NCI-H774 (cell line): ENCODE measurements at regions not wholly inside any gene's neighbourhood (a gene's known extent, or its start where the extent isn't known, plus 50 kb on each side); places are given as distances from the start of the nearest gene placed in this dataset.
"Not testable (repeated sequence)": the region's sequence is repeated elsewhere in the genome, so short reads cannot be mapped to it uniquely, and the experiment has no call there.

Experiments
- DNase-seq: peaks from one replicate; lab custom pipeline; 2025; lab: John Stamatoyannopoulos, UW

DNA sequence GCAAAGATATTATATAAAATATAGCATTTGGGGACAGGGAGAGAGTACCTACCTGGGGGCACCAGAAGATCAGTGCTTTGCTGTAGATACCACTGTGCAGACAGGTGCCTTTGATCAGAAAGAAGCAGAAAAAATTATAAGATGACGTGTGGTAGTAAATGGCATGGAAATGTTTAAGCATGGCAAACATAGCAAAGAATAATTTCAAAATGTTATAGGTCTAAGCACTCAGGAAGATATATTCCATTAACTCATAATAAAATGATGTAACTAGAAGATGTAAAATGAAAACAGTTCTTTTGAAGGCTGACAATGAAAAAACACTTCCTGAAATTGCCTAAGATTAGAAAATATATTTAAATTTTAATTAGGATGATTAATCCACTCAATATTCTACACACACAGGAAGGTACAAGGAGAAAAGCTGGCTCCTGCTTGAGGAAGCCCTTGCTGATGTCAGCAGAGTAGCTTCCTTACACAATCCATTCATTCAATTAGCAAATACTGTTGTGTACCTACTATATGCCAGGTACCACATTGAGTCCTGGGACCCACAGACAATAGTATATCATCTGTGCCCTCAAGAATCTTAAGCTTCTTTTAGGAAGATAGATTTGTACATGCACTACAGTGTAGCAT is 290.2 kb upstream of the CNR1 start:
- DNase-seq, result no peak

DNA sequence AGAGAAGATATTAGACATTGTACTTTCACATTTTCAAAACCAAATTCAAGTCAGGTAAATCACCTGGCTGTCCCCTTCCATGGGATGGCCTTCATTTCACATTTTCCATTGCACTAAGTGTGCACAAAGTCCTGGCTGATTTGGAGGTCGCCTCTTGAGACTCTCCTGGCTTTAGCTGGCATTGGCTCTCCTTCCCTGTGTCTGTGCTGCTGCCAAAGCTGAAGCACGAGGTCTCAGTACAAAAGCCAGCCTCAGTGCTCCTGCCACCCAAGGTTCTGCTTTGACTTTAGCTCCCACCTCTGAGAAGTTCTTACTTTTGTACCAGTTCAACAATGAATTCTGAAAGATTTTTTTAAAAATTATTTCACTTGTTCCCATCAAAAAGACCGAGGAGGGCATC is 289.2 kb upstream of the CNR1 start:
- DNase-seq, result no peak

DNA sequence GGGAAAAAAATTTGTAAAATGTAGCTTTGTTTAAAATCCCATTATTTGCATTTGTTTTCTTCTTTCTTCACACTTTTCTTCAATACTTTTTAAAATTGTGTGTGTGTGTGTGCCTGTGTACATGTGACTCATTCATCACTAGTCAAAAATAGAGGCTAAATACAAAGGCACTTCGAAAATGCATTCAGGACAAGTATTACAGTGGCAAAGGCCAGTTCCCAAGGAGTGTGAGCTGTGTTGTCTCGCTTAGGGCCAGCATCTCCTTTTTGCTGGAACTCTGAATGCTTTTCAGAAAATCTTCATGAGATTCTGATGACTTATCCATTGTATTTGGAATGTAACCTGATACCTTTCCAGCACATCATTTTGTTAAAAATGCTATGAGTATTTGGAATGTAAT is 288.5 kb upstream of the CNR1 start:
- DNase-seq, result no peak

DNA sequence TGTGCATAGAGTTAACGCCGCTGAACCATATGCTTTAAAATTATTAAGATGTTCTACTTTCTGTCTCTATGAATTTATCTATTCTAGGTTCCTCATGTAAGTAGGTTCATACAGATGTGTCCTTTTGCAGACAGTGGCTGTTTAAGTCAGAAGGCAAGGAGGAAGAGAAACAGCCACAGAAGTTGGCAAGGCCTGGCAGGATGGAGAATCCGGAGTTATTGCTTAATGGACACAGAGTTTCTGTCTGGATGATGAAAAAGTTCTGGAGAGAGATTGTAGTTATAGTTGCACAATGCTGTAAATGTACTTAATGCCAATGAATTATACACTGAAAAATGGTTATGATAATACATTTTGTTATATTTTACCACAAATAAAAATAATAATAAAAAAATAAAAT is 283.6 kb upstream of the CNR1 start:
- DNase-seq, result no peak

DNA sequence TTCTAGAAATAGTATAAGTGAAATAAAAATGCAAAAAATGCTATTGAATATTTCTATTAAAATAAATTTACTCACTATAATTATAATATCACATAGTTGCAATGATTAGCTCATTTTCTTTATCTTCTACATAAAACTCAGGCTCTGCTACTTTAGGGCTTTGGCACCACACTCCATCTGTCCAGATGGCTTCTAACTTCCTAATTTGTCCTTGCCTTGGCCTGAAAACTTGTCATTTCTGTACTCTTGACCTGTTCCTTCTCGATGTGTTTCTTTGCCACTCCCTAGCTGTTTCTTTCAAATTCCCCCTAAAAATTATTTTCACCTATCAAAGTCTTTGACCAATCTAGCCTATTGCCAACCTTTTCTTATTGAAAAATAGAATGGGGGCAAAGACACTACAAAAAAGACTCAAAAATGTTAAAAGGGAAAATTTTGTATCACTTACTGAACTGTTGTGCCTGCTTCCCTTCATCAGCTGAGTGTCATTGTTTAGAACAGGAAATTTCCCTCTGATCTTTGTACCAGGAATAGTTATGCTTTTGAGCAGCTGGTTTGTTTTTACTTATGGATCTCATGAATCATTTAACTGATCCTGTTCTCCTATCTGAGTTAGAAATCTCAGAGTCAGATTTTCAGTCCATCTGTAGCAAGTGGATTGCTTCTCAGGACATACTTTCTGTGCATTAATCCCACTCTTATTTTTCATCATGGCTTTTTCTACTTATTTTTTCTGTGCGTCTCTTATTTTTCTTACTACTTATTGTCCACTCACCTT is 279.2 kb upstream of the CNR1 start:
- DNase-seq, result no peak

DNA sequence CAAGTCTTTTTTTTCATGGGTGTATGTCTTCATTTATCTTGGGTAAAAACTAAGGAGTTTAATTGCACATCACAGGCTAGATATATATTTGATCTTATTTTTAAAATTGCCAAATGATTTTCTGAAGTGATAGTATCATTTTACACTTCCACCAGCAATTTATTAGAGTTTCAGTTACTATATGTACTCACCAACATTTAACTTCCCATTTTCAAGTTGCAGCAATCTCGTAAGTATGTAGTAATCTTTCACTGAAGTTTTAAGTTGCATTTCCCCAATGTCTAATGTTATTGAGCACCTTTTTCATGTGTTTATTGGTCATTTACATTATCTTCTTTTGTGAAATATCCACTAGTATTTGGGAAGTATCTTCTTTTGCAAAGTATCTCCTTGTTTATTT is 277.4 kb upstream of the CNR1 start:
- DNase-seq, result no peak

DNA sequence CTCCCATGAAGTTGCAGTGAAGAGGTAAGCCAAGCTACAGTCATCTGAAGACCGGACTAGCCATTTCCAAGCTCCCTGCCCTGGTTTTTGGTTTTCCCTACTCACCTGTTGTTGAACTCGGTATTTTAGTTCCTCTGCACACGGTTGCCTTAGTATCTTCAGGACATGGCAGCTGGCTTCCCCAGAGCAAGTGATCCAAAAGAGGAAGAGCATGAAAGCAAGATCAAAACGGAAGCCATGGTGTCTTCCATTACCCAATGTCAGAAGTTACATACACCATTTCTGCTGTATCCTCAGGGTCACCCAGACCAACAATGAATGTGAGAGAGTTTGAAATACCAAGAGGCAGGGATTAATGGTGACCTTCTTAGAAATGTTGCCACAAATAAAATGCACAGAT is 276.6 kb upstream of the CNR1 start:
- DNase-seq, result no peak

DNA sequence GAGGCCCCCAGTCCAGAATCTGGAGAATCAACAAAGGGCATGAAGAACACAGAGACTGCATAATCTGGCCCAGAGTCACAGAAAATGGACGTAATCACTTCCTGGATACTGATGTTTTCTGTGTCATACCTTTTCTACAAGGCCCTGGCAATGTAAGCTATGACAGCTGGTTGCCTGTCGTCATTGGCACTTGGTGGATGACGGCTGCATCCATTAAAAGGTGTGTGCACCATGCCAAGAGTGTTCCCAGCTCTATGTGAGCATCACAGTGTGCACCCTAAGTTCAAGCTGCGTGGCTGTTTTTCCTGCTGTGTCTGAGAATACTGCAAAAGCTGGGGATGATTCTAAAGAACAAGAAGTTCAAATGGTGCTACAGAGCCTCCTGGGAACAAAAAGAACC is 275.2 kb upstream of the CNR1 start:
- no peak for DNase-seq

DNA sequence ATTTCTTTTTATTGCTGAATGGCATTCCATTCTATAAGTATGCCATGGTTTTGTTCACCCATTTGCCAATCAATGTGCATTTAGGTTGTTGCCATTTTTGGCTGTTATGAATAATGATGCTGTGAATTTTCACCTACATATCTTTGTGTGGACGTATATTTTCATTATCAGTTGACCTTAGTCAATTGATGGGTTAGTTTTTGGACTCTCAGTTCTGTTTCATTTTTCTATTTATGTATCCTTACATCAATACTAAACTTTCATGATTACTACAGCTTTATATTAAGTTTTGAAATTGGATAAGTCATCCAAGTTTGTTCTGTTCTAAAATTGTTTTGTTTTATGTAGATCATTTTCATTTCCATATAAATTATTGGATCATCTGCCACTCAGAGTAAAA is 261.9 kb upstream of the CNR1 start:
- no peak for DNase-seq

DNA sequence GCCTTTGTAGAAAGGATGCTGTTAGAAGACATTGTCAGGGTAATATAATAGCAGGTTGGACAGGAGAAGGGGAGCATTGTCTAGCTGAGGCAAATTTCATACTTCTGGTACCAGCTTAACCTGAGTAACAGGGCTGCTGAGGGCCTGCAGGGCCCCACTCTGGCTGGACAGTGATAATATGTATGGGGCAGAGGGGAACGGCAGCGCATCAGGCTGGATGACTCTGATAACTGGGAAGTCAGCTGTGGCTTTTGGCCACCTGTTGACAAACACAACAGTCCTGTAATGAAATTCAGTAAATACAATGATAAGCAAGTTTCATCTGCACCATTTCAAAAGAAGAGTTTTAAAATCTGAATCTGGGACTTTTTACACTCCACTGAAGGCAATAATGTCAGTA is 259.9 kb upstream of the CNR1 start:
- no peak for DNase-seq

DNA sequence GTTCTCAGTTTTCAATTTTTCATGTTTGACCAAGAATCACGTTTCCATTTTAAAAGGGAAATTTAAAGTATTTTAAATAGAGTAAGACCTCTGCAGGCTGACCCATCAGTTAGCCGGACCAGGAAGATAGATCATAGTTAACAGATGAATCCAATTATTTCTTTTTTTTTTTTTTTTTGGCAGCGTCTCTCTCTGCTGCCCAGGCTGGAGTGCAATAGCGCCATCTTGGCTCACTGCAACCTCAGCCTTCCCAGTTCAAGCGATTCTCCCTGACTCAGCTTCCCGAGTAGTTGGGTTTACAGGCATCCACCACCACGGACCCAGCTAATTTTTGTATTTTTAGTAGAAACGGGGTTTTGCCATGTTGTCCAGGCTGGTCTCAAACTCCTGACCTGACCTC is 256.7 kb upstream of the CNR1 start:
- DNase-seq, result no peak

DNA sequence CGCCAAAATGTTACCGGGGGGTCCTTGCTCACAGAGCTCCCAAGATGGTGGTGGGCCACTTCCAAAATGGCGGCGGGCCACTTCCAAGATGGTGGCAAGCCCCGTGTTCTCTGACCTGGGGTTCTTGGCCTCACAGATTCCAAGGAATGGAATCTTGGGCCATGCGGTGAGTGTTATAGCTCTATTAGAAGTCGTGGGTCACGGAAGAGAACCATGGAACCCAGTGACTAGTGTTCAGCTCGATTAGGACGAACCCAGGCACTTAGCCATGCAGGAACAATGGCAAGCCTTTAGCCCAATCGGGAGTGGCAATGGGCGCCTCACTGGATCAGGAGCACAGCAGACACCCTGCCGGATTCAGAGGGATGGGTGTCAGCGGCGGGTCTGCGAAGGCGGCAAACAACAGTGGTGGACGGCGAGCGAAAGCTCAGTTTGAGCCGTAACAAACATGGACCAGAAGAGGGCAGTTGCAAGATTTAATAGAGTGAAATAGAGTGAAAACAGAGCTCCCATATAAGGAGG is 254.9 kb upstream of the CNR1 start:
- DNase-seq, result not testable (repeated sequence)

DNA sequence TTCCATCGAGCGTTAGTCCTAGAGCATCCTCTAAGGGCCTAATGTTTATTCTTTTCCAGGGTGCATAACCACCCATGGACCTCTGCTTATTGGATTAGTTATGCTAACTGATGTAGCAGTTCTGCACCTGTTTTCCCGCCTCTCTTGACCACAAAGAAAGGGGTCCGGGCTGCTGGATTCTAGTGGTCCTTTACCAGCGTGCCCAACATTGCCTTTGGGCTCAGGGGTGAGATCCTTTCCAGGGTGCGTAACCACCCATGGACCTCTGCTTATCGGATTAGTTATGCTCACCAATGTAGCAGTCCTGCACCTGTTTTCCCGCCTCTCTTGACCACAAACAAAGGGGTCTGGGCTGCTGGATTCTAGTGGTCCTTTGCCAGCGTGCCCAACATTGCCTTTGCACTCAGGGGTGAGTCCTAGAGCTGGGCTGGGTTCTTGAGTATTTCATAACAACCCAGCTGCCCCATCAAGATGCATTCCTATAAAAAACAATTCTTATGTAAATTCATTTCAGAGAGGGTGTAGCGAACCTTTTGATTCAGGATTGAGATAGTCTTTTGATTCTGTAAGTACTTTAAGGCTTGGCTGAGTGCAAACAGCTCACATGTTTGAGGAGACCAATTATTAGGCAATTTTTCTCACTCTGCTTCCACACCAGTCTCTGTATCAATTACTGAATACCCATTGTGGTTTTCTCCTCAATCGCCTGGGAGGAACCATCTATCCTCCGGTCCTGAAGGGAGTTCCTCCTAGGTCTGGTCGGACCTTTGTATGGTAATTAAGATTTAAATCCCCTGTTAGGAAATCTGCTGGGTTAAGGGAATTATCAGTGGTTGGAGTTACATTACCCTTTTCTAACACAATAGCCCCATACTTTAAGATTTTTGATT is 253.0 kb upstream of the CNR1 start:
- DNase-seq, result not testable (repeated sequence)

DNA sequence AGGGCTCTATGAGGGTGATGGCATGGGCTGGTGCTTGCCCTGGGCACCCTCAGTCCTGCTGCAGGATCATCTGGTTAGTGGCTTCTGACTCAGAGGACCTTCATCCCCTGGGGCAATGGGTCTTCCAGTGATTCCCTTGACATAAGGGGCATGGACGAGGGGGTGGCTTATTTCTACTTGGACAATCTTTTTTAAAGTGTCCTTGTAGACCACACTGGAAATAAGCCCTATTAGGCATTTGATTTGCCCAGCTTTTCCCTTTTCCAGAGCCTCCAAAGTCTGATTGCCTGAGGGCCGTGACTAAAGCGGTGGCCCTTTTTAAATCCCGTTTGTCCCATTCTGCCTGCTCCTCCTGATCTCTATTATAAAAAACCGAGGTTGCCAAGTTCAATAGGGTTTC is 251.2 kb upstream of the CNR1 start:
- not testable (repeated sequence) for DNase-seq

DNA sequence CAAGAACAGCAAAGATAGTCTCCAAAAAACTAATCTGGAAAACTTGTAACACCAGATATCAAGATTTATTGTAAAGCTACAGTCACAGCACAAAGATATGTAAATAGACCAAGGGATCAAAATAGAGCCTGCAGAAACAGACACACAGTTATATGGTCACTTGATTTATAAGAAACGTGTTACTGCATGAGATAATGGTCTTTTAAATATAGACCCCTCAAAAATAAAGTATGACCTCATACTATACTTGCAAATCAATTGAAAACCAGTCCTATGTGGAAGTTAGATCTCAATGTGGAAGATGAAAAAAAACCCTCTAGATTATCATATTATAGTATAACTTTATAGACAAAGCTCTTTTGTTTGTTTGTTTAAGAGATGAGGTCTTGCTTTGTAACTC is 247.3 kb upstream of the CNR1 start:
- no peak for DNase-seq

DNA sequence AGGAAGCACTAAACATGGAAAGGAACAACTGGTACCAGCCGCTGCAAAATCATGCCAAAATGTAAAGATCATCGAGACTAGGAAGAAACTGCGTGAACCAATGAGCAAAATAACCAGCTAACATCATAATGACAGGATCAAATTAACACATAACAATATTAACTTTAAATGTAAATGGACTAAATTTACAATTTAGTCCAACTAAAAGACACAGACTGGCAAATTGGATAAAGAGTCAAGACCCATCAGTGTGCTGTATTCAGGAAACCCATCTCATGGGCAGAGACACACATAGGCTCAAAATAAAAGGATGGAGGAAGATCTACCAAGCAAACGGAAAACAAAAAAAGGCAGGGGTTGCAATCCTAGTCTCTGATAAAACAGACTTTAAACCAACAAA is 242.2 kb upstream of the CNR1 start:
- DNase-seq, result not testable (repeated sequence)

DNA sequence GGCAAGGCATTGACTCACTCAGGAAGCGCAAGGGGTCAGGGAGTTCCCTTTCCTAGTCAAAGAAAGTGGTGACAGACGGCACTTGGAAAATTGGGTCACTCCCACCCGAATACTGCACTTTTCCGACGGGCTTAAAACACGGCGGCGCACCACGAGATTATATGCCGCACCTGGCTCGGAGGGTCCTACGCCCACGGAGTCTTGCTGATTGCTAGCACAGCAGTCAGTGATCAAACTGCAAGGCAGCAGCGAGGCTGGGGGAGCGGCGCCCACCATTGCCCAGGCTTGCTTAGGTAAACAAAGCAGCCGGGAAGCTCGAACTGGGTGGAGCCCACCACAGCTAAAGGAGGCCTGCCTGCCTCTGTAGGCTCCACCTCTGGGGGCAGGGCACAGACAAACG is 240.5 kb upstream of the CNR1 start:
- not testable (repeated sequence) for DNase-seq

DNA sequence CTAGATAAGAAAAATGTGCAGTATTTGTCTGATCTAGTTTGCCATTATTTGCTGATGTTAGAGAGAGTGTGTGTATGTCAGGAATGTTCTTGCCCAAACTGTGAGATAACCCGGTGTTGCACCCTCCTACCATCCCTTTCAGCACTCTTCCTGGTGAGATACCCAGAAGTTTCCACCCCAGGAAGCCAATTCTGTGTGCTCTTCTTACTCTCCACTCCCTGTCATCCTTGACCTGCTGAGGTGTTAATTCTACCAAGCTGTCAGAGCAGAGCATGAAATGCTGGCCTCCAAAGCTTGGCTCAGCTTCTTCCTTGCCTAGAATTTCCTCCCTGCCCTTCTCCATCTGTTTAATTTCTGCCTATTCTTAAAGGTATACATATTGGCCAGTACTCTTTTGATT is 237.3 kb upstream of the CNR1 start:
- no peak for DNase-seq

DNA sequence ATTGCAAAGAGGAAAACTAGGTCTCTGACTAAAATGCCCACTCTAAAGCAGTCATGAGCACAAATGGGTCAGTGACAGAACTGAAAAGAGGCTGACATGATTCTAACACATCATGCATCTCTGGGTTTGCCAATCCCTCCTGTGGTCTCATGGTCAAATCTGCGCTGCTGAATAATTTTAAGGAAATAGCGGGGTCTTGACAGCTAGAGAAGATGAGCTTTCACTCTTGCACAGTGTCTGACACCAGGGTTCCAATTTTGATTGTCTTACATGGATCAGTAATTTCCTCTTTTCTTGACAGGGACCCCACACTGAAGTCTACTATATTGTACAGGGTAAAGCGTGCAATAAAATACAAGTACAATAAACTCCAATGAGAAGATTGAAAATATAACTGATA is 236.8 kb upstream of the CNR1 start:
- no peak for DNase-seq

DNA sequence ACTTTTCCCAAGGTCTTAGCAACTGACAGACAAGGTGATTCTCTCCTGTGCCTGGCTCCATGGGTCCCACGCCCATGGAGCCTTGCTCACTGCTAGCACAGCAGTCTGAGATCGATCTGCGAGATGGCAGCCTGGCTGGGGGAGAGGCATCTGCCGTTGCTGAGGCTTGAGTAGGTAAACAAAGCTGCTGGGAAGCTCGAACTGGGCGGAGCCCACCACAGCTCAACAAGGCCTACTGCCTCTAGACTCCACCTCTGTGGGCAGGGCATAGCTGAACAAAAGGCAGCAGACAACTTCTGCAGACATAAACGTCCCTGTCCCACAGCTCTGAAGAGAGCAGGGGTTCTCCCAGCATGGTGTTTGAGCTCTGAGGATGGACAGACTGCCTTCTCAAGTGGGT is 224.9 kb upstream of the CNR1 start:
- not testable (repeated sequence) for DNase-seq

DNA sequence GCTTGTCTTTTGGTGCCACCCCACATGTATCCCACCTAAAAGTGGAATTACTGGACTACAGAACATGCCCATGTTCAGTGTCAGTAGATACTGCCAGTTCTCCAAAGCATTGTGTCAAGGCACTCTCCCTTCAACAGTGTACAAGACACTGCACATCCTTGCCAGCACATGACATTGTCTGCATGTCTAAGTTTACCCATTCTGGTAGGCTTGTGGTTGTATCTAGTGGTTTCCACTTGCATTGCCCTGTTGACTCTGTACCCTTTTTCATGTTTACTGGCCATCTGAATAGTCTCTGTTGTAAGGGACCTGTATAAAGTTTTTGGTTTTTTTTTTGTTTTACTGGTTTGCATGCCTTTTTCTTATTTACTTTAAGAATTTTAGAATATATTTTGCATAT is 222.4 kb upstream of the CNR1 start:
- DNase-seq, result no peak

DNA sequence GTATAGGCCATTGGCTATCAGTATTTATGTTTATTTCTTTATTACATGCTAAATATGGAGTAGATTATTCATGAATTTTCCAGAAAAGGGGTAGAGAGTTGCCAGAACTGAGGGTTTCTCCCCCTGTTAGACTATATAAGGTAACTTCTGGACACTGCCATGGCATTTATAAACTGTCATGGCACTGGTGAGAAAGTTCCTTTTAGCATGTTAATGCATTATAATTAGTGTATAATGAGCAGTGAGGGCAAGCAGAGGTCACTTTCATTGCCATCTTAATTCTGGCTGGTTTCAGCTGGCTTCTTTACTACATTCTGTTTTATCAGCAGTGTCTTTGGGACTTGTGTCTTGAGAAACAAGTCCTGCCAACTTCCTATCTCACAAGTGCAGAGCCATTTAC is 220.0 kb upstream of the CNR1 start:
- no peak for DNase-seq

DNA sequence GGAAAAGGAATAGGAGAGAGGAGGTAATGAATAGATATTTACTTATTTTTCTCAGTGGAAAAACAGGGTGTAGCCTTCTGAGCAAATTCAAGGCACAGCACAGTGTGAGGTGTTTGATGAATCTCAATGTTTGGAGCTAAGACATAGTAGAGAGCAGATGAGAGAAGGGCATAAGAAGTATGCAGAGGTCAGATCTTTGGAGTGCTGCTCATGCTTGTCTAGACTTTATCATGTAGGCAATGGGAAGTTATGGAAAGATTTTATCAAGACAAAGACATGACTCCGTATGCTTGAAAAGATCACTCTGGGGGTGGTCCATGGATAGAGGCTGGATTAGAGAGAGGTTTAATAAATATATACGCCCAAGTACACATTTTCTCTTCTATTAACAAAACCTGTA is 217.0 kb upstream of the CNR1 start:
- no peak for DNase-seq
